Mucosa of rectum (tissue), 2 donors: ENCODE measurements at regions not wholly inside any gene's neighbourhood (a gene's known extent, or its start where the extent isn't known, plus 50 kb on each side); places are given as distances from the start of the nearest gene placed in this dataset.

Experiments
- H3K27ac ChIP-seq, 2 donors: one replicate each; pipeline ENCODE4 v1.7.0; 2013; ENCODE audit warnings: inconsistent platforms in 2 of 2, low read depth in 2 of 2, low read length in 2 of 2
- H3K27me3 ChIP-seq, 2 donors: one replicate each; pipeline ENCODE4 v1.7.0; 2013; ENCODE audit warnings: low read length in 2 of 2; ENCODE audit not compliant: control insufficient read depth in 2 of 2, insufficient read depth in 2 of 2
- H3K36me3 ChIP-seq, 2 donors: one replicate each; pipeline ENCODE4 v1.7.0; 2013; ENCODE audit warnings: low read length in 2 of 2; ENCODE audit not compliant: control insufficient read depth in 2 of 2, insufficient read depth in 2 of 2
- H3K4me1 ChIP-seq, 2 donors: one replicate each; pipeline ENCODE4 v1.7.0; 2013; ENCODE audit warnings: low read length in 2 of 2, mild to moderate bottlenecking in 1 of 2; ENCODE audit not compliant: control insufficient read depth in 2 of 2, insufficient read depth in 2 of 2
- H3K4me3 ChIP-seq, 2 donors: one replicate each; pipeline ENCODE4 v1.7.0; 2013; ENCODE audit warnings: low read length in 2 of 2
- H3K9ac ChIP-seq, 2 donors: one replicate each; pipeline ENCODE4 v1.7.0; 2013; ENCODE audit warnings: low read length in 2 of 2, low read depth in 1 of 2, mild to moderate bottlenecking in 1 of 2
- H3K9me3 ChIP-seq, 2 donors: one replicate each; pipeline ENCODE4 v1.7.0; 2013; ENCODE audit warnings: low read length in 2 of 2; ENCODE audit not compliant: control insufficient read depth in 2 of 2
- donor health status: healthy.
- donor health status: Normal muscosa, but diverticular disease.

DNA sequence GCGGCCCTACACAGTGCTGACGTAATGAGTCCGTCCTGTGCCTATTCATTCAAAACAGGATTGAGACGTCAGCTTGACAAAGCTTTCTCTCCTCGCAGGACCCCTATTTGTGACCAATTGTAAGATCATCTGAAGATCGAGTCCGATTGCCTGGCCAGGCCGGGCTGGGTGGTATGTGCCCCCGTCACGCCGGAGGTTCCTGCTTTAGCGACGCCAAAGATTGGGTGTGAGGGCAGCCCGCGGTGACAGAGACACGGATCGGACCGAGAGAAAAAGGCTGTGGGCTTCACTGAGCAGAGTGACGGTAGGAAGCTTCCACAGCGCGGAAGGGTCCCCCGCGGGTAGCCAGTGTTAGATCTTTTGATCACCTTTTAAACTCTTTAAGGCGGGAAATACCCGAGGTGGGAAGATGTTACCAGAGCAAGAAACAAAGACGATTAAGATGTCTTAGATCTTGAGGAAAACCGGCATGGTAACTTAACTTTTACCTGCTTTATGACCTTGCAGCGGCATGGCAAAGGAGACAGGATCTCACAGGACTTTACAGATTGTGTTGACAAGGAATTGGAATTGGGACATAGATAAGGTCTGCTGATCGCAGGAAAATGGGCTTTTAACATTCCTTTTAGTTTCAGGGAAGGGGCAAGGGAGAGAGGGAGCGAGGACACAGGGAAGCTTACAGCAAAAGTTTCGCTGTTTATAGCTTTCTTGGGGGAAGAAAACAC lies 220.0 kb downstream of the METTL4 start:
- H3K4me1 ChIP-seq: no peaks in the 10 kb centered on the region
- no peaks in the 10 kb centered on the region for H3K27me3 ChIP-seq
- no peak overlapping the region for H3K27ac ChIP-seq
- no peaks in the 10 kb centered on the region for H3K9me3 ChIP-seq
- no peak overlapping the region for H3K9ac ChIP-seq
- no peaks in the 10 kb centered on the region for H3K36me3 ChIP-seq
- H3K4me3 ChIP-seq: no peak overlapping the region

DNA sequence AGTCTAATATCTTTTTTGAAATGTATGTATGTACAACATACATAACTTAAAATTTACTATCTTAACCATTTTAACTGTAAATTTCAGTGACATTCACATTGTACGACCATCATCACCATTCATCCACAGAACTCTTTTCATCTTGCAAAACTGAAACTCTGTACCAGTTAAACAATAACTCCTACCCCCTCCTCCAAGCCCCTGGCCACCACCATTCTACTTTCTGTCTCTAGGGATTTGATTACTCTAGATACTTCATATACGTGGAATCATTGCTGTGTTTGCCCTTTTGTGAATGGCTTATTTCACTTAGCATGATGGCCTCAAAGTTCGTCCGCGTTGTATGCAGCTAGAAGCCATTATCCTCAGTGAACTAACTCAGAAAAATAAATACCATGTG lies 217.0 kb downstream of the METTL4 start:
- H3K9me3 ChIP-seq: no peaks in the 10 kb centered on the region
- no peak overlapping the region for H3K4me3 ChIP-seq
- no peaks in the 10 kb centered on the region for H3K36me3 ChIP-seq
- H3K27ac ChIP-seq: no peak overlapping the region
- no peak overlapping the region for H3K9ac ChIP-seq
- no peaks in the 10 kb centered on the region for H3K4me1 ChIP-seq
- no peaks in the 10 kb centered on the region for H3K27me3 ChIP-seq

DNA sequence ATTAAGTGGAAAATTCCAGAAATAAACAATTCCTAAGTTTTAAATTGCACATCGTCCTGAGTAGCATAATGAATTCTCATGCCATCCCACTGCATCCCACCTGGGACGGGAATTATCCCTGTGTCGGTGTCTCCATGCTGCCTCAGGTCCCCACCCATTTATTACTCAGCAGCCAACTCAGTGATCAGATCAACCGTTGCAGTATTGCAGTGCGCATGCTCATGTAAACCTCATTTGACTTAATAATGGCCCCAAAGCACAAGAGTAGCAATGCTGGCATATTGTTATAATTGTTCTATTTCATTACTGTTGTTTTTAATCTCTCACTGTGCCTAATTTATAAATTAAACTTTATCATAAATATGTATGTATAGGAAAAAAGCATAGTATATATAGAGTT lies 214.4 kb downstream of the METTL4 start:
- H3K9me3 ChIP-seq: no peaks in the 10 kb centered on the region
- H3K9ac ChIP-seq: no peak overlapping the region
- H3K4me1 ChIP-seq: no peaks in the 10 kb centered on the region

DNA sequence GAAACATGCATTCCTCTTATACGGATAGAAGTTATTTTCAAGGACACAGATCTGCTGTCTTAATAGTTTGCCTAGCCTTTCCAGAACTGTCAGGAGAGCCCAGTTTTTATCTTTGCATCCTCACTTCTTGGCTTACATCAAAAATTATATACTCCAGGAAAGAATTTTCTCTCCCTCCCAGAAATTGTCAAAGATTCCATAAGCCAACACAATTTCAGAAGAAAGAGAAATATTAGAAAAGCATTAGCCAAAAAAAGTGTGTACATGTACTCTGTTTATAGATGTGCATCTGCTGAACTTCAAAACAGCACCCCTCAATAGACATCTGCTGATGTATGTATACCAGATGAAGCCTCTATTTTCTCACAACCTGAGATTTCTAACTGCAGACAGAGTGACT lies 210.4 kb downstream of the METTL4 start:
- H3K9ac ChIP-seq: no peak overlapping the region
- no peak overlapping the region for H3K4me3 ChIP-seq
- H3K27me3 ChIP-seq: no peaks in the 10 kb centered on the region
- H3K9me3 ChIP-seq: no peaks in the 10 kb centered on the region
- no peak overlapping the region for H3K27ac ChIP-seq
- H3K4me1 ChIP-seq: no peaks in the 10 kb centered on the region
- no peaks in the 10 kb centered on the region for H3K36me3 ChIP-seq

More for the DNA sequence above, 214.4 kb downstream of the METTL4 start:
- Histone ChIP-seq H3K27ac (no peak overlapping the region), H3K4me3 (no peak overlapping the region), H3K36me3 (no peaks in the 10 kb centered on the region), H3K27me3 (no peaks in the 10 kb centered on the region)

DNA sequence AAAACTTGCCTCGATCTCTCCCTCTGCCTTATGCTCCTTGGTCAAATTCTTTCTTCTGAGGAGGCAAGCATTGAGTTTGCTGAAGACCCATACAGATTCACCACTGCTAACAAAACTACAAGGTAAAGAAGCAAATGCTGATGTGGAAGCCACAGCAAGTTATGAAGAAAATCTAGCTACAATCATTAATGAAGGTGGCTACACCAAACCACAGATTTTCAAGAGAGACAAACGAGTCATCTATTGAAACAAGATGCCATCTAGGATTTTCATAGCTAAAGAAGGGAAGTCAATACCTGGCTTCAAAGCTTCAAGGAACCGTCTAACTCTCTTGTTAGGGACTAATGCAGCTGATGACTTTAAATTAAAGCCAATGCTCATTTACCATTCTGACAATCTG lies 203.2 kb downstream of the METTL4 start:
- Histone ChIP-seq H3K4me3 (no peak overlapping the region), H3K27ac (no peak overlapping the region), H3K9ac (no peak overlapping the region), H3K36me3 (no peaks in the 10 kb centered on the region), H3K27me3 (no peaks in the 10 kb centered on the region), H3K9me3 (no peaks in the 10 kb centered on the region), H3K4me1 (no peaks in the 10 kb centered on the region)

DNA sequence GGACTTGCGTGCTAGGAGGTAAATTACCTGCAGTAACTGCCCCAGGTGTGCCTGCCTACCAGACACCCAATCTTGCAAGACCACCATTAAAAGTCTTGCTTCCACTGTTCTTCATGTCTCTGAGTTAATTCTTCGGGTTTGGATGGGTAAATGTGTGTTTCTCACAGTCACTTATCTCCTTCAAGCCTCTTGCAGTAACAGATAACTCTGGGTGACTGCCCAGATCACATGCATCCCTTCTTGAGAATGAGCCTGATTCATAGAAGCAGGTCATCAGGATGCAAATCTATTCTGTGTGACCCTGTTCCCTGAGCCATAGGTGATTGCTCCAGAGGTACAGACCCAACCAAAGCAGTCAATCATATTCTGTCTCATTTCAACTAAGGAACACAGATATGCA lies 194.6 kb downstream of the METTL4 start:
- H3K9ac ChIP-seq: no peak overlapping the region
- no peaks in the 10 kb centered on the region for H3K9me3 ChIP-seq
- no peak overlapping the region for H3K4me3 ChIP-seq
- no peaks in the 10 kb centered on the region for H3K36me3 ChIP-seq
- H3K27me3 ChIP-seq: no peaks in the 10 kb centered on the region
- H3K4me1 ChIP-seq: no peaks in the 10 kb centered on the region
- no peak overlapping the region for H3K27ac ChIP-seq

DNA sequence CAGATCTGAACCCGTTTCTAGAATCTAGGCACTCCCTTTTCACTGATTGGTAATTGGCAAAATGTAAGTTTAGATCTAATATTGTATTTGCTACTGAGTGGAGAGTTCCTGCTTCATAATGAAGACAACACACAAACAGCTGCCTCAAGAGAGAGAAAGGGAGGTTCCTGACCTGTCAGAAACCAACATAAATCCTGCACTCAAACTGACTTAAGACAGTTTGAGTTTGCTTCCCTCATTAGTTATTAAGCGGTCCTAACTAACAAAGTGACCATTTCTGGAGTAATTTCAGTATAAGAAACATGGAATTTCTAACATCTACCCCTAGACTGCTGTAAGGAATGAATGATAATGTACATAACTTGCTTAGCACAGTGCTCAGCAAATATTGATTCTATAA lies 191.2 kb downstream of the METTL4 start:
- H3K9ac ChIP-seq: no peak overlapping the region
- H3K9me3 ChIP-seq: no peaks in the 10 kb centered on the region
- no peaks in the 10 kb centered on the region for H3K27me3 ChIP-seq
- no peaks in the 10 kb centered on the region for H3K36me3 ChIP-seq
- H3K4me1 ChIP-seq: no peaks in the 10 kb centered on the region
- no peak overlapping the region for H3K27ac ChIP-seq
- H3K4me3 ChIP-seq: no peak overlapping the region

DNA sequence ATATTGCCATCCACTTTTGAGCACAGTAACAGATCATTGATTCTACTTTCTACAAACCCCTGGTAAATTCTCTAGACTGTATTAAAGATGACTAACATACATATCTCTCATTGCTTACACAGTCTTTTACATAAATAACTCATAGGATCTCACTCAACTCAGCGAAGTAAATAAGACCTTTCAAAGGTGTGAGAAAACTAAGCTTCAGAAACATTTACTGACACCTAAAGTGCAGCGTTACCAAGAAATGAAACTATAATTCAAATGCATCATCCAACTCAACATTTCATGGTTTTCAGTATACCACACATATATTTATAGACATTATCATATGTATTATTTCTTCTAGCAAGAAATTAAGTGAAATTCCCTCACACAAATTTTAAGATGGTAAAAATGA lies 189.8 kb downstream of the METTL4 start:
- Histone ChIP-seq H3K4me3 (no peak overlapping the region), H3K9me3 (peaks cover 0 to 2% of the 10 kb centered on the region in 2 donors), H3K9ac (no peak overlapping the region), H3K27me3 (no peaks in the 10 kb centered on the region), H3K4me1 (no peaks in the 10 kb centered on the region), H3K27ac (no peak overlapping the region), H3K36me3 (no peaks in the 10 kb centered on the region)

DNA sequence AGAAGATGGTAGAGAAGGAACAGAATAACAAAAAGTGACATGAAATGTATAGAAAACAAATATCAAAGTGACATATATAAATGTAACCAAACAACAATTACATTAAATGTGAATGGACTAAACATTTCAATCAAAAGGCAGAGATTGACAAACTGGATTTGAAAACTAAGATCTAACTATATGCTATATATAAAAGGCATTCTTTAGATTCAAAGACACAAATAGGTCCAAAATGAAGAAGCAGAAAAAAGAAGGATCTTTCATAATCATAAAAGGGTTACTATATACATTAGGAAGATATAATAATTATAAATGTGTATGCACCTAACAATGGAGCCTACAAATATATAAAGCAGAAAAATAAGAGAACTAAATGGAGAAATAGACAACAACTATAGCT lies 183.7 kb downstream of the METTL4 start:
- H3K36me3 ChIP-seq: no peaks in the 10 kb centered on the region
- H3K27me3 ChIP-seq: no peaks in the 10 kb centered on the region
- no peak overlapping the region for H3K4me3 ChIP-seq
- no peak overlapping the region for H3K27ac ChIP-seq
- peaks cover 0 to 2% of the 10 kb centered on the region in 2 donors for H3K9me3 ChIP-seq
- no peaks in the 10 kb centered on the region for H3K4me1 ChIP-seq
- H3K9ac ChIP-seq: no peak overlapping the region

DNA sequence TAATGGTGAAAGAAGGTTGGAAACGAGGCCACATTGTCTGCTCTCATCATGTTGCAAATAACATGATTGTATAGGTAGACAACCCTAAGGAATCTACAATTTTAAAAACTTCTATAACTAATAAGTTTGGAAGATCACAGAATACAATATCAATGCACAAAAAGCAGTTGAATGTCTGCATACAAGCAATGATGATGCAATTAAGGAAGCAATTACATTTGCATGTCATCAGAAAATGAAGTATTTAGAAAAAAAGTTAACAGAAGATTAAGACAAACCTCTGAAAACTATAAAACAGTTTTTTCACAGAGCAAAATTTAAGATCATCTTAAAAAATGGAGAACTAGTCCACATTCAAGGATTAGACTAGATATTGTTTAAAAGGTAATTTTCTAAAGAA lies 181.1 kb downstream of the METTL4 start:
- Histone ChIP-seq H3K4me1 (no peaks in the 10 kb centered on the region), H3K27ac (no peak overlapping the region), H3K9ac (no peak overlapping the region), H3K36me3 (no peaks in the 10 kb centered on the region), H3K4me3 (no peak overlapping the region), H3K27me3 (no peaks in the 10 kb centered on the region), H3K9me3 (peaks cover 0 to 1% of the 10 kb centered on the region in 2 donors)

DNA sequence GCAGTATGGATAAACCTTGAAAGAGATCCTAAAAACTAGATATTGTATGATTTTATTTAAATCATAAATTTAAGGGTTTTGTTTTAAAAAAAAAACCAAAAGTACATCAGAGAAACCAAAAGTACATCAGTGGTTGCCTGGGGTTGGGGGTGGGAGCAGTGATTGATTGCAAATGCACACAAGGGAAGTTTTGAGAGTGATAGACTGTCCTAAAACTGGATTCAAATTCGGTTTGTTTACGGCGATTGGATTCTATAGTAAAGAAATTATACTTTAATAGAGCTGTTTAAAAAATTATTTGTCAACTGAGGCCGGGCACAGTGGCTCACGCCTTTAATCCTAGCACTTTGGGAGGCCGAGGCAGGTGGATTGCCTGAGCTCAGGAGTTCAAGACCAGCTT lies 179.8 kb downstream of the METTL4 start:
- H3K4me3 ChIP-seq: no peak overlapping the region
- H3K4me1 ChIP-seq: no peaks in the 10 kb centered on the region
- H3K36me3 ChIP-seq: no peaks in the 10 kb centered on the region
- no peak overlapping the region for H3K9ac ChIP-seq
- no peak overlapping the region for H3K27ac ChIP-seq
- no peaks in the 10 kb centered on the region for H3K9me3 ChIP-seq
- no peaks in the 10 kb centered on the region for H3K27me3 ChIP-seq
